ENCODE measurements at regions not wholly inside any gene's neighbourhood (a gene's known extent, or its start where the extent isn't known, plus 50 kb on each side); places are given as distances from the start of the nearest gene placed in this dataset.
"Not testable (repeated sequence)": the region's sequence is repeated elsewhere in the genome, so short reads cannot be mapped to it uniquely, and the experiment has no call there.

DNA sequence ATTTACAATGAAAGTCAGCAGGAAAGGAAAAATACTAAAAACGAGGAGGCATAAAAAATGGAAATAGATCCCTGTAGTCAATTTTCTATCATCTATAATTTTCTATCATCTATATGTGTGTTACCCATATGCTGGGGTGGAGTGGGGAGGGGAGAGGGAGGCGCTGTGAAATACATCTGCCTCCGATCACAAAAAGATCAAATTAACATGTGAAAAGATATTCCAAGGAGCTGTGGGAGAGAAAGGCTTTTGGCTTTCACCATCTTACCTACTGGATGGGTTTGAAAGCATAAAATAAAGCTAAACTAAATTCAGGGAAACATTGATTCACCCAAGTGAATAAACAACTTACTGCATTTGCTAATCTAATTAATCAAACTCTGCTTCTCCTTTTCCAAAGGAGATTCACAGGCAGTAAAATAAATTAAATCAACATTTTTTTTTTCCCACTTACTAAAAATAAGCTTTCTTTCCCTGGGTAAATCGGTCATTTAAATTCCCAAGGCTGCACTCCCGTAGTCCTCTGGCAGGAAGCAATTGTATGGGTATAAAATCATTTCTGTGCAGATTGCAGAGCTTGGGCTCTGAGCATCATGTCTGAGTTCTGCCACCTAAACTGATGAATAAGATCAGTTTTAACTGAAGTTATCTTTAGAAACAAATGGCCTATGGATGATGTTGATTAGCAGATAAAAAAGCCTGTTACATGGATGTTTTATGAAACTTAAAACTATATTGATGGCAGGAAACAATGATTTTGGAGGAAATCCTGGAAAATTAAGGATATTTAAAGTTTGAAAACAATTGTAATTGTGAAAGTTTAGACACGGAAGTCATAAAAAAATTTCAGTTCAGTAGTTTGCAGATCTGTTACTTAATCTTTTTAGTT lies 147.9 kb downstream of the SOX4 start:
- in situ Hi-C loops (cut with HindIII; ENCODE audit: low sequenced_read_pairs): no loop called here

DNA sequence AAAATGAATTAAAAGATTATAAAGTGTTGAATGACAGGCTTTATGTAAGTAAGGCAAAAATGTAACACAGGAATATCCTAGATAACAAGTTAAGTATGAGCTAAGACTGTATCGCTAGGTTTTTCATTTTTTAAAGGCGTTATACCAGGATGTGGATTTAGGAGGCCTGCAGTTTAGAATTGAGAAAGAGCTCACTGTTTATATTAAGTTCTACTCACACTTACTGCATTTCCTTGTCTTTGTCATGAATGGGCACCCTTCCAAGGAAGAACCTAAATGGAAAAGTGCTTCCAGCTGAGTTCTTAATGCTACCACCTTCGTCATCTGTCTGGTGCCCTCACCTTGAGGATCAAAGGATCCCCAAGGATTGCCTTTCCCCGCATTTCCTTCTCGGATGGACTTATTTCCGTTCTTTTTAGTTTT lies 148.7 kb downstream of the SOX4 start:
- in situ Hi-C loops (cut with HindIII; ENCODE audit: low sequenced_read_pairs): no loop called here

DNA sequence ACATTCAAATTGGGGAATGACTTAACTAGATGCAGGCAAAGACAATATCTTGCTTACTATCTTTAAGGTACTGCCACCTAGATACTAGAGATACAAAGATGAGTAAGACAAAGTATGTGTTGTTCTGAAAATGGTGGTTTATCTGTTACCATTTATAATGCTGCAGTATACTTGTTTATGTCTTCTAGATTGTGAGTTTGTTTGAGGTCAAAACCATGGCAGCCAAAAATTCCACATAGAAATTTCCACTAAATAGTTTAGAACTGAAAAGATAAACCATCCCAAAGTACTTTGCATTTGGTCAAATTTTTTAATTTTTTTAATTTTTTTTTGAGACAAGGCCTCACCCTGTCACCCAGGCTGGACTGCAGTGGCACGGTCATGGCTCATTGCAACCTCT lies 150.8 kb downstream of the SOX4 start:
- in situ Hi-C loops (cut with HindIII; ENCODE audit: low sequenced_read_pairs): no loop called here

DNA sequence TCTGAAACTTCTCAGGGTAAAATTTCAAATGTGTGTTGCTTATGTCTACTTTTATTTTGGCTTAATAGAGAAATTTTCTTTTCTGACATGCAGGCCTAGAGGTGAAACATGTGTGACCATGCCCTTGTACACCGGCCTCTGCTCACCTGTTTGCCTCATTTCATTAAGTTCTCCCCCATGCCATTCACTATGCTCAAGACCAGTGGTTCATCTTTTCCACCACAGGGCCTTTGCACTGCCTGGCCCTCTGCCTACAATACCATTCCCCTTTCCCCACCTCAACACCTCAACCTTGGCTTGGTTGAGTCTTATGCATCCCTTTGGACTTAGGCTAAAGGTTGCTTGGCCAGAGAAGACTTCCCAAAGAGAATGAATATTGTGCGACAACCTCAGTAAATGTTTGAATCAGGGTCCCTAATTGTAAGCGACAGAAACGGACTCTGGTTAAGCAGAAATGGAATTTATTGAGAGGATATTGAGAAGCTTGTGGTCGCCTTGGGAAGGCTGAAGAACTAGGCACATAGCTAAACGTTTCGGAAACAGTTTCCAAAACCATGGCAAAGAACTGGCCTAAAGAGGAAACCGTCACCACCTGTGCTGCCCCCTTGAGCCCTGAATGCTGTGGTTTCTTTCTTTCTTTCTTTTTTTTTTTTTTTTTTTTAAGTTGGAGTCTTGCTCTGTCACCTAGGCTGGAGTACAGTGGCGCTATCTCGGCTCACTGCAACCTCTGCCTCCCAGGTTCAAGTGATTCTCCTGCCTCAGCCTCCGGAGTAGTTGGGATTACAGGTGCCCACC lies 152.2 kb downstream of the SOX4 start:
- in situ Hi-C loops (cut with HindIII; ENCODE audit: low sequenced_read_pairs): loop anchor here (5.0 kb wide), 1 partner anchor 177 kb away; no protein-coding TSS in a partner anchor

DNA sequence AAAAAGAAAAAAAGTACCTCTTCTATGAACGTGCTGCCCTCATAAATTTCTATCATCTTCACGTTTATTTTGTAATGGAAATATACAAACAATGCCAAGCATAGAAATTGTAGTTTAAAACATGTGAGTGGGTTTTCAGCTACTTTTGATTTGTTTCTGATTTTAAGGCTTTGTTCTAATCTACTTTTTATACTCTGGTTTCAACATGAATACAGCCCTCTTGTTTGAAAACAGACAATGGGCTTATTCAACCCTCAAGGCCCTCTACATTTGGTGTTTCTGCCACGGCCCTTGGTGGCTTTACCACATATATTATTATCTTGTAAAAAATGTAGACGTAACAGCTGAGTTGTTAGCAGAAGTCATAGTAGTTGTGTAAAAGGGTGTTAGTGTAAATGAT lies 153.9 kb downstream of the SOX4 start:
- in situ Hi-C loops (cut with HindIII; ENCODE audit: low sequenced_read_pairs): loop anchor here (5.0 kb wide), 1 partner anchor 175 kb away; no protein-coding TSS in a partner anchor

DNA sequence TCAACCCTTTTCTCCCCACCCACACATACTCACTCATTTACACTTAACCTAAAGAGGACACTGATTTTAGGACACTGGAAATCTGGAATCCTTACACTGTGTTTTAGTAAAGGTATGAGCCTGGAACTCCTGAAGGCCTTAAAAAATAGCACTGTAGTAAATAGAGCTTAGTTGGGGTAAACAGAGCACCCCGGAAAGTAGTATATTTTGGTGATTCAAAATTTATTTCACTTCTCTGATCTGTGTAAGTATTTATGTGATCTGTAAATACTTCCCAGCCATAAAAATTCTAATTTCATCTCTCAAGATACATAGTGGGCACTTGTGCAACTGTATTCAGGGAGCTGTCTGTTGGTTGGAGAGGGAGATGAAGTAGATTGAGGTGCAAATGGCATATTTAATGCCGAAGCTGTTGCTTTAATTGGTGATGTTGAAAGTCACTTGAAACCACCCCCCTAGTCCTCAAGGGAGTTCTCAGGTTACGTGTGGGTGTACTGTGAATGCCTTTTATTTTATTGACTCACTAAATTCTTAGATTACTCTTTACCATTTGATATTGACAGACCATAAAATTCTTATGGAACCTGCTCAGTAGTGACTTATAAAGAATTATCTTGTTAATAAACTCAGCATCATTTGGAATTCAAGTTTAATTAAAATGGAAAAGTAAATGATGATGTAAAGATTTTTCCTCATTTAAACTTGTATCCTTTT lies 154.9 kb downstream of the SOX4 start:
- in situ Hi-C loops (cut with HindIII; ENCODE audit: low sequenced_read_pairs): loop anchor here (5.0 kb wide), 1 partner anchor 174 kb away; no protein-coding TSS in a partner anchor

DNA sequence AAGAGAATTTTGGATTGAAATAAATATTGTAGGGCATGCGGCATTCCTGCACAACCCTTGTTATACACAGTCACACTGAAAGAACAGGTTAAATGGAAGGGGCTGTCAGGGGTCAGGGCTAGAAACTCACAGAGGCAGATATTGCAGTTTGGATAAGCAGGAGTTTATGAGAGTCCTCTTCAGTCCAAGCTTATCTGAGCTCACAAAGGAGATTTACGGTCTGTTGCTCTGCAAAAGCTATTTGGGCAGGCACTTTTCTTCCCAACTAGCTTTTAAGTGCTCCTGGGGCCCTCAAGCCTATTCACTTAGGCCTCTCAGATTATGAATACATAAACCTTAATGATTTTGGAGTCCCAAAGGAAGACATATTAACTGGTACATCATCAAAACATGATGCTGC lies 156.2 kb downstream of the SOX4 start:
- in situ Hi-C loops (cut with HindIII; ENCODE audit: low sequenced_read_pairs): loop anchor here (5.0 kb wide), 2 partner anchors 157 to 173 kb away; partner anchors contain the start of gene SOX4

DNA sequence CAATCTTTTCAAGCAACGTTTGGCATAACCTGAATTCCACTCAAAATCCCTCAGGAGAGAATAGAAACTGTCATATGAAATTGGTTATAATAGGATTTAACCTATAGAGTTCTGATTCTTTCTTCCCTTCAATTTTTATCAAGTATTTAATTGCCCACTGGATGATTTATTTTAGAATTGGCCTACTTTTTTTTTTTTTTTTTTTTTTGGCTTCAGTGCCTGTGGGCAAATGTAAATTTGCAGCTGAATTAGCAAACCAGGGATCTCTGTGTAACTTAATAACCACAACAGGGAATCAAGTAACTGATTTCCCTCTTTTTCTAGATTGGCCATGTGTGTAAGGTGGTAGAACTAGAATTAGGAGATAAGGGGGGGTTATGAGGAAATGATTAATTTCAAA lies 157.0 kb downstream of the SOX4 start:
- in situ Hi-C loops (cut with HindIII; ENCODE audit: low sequenced_read_pairs): loop anchor here (5.0 kb wide), 1 partner anchor 158 kb away; the partner anchor contains the start of gene SOX4

DNA sequence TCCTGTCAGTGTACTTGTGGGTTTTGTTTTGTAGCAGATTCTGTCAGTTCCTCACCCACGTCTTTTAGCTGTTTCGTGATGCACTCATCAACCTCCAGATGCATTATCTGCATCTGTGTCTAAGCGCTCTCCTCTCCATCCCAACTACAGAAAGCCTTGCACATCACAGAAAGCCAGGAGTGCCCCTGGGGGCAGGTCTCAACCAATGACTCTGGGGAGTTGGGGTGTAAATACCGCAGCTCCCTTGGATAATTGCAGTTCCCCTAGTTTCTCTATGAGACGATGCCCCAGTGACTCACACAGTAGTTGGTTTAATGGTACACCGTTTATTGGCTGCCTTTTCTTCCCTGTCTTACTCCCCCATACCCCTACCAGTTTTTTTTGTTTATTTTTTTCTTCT lies 158.1 kb downstream of the SOX4 start:
- in situ Hi-C loops (cut with HindIII; ENCODE audit: low sequenced_read_pairs): loop anchor here (5.0 kb wide), 1 partner anchor 159 kb away; the partner anchor contains the start of gene SOX4

DNA sequence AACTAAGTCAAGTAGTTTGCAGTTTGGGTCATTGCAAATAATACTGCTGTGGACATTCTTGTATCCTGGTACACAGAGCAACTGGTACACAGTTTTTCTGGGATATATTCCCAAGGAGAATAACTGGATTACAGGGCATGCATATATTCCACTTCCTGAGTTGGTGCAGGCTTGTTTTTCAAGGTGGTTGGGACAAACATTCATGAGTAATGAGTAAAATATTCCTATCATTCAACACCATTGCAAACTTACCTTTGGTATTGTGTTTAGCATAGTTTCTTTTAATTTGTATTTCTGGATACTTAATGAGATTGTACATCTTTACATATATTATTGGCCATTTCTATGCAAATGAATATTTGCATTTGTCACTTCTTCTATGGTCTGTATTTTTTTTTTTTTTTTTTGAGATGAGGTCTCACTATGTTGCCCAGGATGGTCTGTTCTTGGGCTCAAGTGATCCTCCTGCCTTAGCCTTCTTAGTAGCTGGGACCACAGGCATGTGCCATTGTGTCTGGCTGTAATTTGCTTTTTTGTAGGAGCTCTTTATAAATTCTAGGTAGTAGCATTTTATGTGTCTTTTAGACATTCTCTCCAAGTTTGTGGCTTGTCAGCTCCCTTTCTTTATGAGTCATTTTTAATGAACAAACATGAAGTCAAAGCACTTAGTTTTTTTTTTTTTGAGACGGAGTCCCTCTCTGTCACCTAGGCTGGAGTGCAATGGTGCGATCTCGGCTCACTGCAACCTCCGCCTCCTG lies 158.7 kb downstream of the SOX4 start:
- in situ Hi-C loops (cut with HindIII; ENCODE audit: low sequenced_read_pairs): loop anchor here (5.0 kb wide), 1 partner anchor 160 kb away; the partner anchor contains the start of gene SOX4

DNA sequence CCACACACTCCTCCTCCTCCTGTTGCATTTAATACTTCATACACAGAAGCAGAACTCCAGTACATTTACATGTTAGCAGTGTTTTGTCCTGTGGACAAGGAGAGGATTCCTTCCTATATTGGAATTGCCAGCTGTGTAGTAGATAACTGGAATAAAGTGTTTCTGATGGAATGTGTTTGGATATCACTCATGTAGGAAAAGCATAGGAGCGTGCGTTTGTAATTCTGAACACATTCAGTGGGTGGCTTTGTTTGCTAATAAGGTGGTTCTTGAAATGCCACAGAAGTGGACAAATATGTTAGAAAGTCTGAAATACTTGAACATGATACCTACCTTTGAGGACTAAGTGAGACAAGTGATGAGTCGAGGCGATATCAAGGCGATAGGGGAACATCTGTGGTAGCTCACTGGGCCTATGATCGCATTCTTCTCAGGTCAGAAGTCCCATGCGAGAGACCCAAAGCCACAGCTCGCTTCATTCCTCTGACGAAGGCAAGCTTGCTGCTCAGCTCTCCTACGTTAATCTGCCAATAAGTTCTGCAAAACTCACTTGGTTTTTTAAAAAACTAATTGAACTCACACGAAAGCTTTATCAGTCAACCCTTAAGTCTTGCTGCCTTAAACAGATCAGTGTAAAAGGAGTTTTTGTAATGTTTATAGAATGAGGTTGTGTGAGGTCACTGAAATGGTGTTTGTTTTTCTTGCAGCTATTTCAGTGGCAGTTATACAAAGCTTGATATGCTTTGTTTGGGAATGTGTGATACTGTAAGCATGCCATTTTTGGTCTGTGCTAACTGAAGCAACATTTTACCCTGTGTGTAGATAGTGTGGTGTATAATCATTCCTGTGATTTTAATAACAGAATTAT lies 159.9 kb downstream of the SOX4 start:
- in situ Hi-C loops (cut with HindIII; ENCODE audit: low sequenced_read_pairs): loop anchor here (5.0 kb wide), 1 partner anchor 161 kb away; the partner anchor contains the start of gene SOX4

DNA sequence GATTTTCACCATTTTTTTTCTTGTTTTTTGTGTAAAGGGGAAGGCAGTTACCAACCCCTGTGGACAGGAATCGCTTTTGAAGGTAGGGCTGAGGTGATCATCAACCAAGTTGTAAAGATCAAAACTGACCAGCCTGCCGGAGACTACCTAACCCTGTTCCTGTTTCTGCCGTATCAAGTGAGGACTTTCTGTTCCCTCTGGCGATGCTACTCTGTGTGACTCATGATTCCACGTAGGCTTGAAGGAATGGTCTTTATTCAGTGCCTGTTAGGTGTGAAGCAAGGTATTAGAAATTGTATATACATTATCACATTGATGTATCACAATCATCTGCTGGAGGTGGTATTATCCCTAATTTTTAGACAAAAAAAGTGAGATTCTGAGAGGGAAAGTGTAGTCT lies 161.3 kb downstream of the SOX4 start:
- in situ Hi-C loops (cut with HindIII; ENCODE audit: low sequenced_read_pairs): loop anchor here (5.0 kb wide), 1 partner anchor 163 kb away; the partner anchor contains the start of gene SOX4

DNA sequence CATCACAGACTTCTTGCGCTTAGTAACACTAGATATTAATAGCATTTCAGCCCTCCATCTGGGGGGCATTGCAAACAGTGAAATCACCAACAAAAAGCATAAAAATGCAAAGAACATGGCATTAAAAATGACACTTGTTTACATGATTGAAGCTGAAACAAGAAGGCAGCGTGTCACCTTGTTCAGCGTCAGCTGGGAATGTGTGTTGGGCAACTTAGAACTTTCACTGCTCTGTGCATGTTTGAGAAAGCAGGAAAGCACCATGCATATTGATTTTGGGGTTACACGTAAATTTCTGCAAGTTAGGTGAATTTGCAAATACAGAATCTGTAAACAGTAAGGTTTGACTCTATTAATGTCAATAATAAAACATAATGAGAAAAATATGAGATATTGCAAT lies 162.9 kb downstream of the SOX4 start:
- in situ Hi-C loops (cut with HindIII; ENCODE audit: low sequenced_read_pairs): no loop called here

DNA sequence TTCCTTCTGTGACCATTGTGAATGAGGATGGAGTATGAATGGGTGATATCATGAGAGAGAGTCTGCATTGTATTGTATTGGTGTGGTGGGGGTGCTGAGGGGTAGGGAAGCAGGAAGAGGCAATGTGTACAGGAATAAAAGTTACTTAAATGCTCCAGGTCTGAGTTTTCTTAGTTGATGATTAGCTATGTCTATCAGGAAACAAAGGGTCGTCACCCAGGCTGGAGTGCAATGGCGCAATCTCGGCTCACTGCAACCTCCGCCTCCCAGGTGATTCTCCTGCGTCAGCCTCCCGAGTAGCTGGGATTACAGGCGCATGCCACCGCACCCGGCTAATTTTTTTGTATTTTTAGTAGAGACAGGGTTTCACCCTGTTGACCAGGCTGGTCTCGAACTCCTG lies 163.8 kb downstream of the SOX4 start:
- in situ Hi-C loops (cut with HindIII; ENCODE audit: low sequenced_read_pairs): not testable (repeated sequence)

DNA sequence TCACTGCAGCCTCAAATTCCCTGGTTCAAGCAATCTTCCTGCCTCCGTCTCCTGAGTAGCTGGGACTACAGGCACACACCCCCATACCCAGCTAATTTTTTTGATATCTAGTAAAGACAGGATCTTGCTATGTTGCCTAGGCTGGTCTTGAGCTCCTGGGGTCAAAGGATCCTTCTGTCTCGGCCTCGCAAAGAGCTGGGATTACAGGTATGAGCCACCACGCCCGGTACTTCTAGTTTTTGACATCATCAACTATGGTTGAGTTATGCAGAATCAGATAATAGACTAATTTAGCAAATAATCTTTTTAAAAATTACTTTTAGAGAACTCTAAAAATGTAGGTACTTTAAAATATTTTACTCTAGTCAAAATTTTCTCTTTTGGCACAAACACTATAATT lies 166.2 kb downstream of the SOX4 start:
- in situ Hi-C loops (cut with HindIII; ENCODE audit: low sequenced_read_pairs): no loop called here

DNA sequence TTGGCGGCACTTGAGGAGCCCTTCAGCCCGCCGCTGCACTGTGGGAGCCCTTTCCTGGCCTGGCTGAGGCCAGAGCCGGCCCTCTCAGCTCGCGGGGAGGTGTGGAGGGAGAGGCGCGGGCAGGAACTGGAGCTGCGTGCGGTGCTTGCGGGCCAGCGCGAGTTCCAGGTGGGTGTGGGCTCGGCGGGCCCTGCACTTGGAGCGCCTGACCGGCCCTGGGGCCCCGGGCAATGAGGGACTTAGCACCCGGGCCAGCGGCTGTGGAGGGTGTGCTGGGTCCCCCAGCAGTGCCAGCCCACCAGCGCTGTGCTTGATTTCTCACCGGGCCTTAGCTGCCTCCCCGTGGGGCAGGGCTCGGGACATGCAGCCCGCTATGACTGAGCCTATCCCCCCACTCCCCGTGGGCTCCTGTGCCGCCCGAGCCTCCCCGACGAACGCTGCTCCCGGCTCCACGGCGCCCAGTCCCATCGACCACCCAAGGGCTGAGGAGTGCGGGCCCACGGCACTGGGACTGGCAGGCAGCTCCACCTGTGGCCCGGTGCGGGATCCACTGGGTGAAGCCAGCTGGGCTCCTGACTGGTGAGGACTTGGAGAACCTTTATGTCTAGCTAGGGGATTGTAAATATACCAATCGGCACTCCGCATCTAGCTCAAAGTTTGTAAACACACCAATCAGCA lies 167.6 kb downstream of the SOX4 start:
- in situ Hi-C loops (cut with HindIII; ENCODE audit: low sequenced_read_pairs): not testable (repeated sequence)

DNA sequence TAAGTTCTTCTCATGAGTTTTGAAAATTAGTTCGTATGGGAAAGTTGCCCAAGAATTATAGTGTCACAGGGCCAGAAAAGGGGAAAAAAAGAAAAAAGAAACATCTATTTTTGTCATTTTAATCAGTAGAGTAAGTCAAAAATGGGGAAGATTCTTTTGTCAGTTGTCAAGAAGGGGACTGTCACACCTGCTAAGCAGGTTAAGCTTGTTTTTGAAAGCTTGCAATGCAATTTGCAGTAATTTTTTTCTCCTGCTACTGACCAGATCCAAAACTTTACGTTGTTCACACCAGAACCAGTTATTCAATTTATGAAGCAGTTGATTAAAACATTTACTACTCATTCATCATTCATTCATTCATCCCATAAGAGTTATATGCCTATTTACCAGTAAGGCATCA lies 171.4 kb downstream of the SOX4 start:
- in situ Hi-C loops (cut with HindIII; ENCODE audit: low sequenced_read_pairs): no loop called here

DNA sequence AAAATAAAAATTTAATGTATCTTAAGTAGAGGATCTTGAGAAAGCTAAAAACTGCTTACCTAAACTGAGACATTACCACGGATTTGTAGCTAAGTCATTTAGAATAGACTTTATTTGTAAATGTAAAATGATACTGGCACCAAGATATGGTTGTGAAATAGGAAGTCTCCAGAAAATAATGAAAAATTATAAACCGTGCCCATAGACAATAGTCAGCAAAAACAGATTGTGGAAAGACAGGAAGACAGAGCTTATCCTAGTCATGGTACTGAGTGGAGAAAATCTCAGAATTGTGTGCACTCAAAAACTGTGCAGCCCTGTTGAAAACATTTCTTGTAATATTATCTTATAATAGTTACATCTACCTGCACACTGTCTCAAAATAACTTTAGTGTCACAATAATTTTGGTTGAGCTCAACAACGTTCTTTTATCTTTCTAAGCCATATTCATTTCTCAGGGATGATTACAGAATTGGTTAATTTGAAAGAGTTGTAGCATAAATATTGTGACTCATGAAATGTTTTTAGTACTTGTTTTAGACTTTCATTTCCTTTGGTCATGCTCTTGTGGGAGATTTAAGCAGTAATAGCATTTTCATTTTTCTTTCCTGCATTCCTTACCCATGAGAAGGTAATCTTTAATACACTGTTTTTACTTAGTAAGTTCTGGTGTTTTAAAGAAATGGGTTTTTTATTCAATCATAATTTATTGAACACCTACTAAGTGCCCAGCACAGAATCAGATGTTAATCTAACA lies 174.5 kb downstream of the SOX4 start:
- in situ Hi-C loops (cut with HindIII; ENCODE audit: low sequenced_read_pairs): no loop called here

Measured in endothelial cell of hepatic sinusoid (primary cell).